ENCODE measurements at regions not wholly inside any gene's neighbourhood (a gene's known extent, or its start where the extent isn't known, plus 50 kb on each side); places are given as distances from the start of the nearest gene placed in this dataset.

- TF ChIP-seq CTCF (IDR thresholded peaks at IDR 0.05) (no peak), POLR2A (IDR thresholded peaks at IDR 0.05) (no peak)
Observed at GRCh38 chr14:71508901-71509300, 423.3 kb upstream of the RGS6 start.

DNA sequence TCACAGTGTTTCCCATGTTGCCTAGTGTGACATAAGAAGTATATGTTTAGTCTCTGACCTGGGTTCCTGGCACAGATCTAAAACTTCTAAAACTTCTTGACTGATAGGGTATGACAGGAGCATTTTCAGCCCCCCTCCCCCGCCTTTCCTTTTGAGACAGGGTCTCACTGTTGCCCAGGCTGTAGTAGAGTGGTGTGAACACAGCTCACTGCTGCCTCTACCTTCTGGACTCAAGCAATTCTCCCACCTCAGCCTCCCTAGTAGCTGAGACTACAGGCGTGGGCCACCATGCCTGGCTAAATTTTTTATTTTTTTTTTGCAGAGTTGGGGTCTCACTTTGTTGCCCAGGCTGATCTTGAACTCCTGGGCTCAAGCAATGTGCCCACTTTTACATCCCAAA is 421.1 kb upstream of the RGS6 start:
- no peak overlapping the region for H3K4me3 ChIP-seq (ENCODE audit: low read depth, poor library complexity, severe bottlenecking)
- TF ChIP-seq POLR2A (IDR thresholded peaks at IDR 0.05), result no peak
- no peak for TF ChIP-seq CTCF (IDR thresholded peaks at IDR 0.05)
- whole genome bisulfite sequencing, 2 donors, result 96 to 98% methylated on average over 2 of the region's 2 CpGs
- no peak for DNase-seq (ENCODE audit: low spot score in 2 of 2)
- intact Hi-C loops (cut with DNase I; ENCODE audit: low total_unique reads), result no loop called here

More at GRCh38 chr14:71508901-71509300, 423.3 kb upstream of the RGS6 start:
- no peak for DNase-seq (ENCODE audit: low spot score in 2 of 2)
- intact Hi-C loops (cut with DNase I; ENCODE audit: low total_unique reads), result no loop called here
- 83 to 84% methylated on average over 4 of the region's 4 CpGs for WGBS, 2 donors
- H3K4me3 ChIP-seq (ENCODE audit: low read depth, poor library complexity, severe bottlenecking), result no peak overlapping the region

DNA sequence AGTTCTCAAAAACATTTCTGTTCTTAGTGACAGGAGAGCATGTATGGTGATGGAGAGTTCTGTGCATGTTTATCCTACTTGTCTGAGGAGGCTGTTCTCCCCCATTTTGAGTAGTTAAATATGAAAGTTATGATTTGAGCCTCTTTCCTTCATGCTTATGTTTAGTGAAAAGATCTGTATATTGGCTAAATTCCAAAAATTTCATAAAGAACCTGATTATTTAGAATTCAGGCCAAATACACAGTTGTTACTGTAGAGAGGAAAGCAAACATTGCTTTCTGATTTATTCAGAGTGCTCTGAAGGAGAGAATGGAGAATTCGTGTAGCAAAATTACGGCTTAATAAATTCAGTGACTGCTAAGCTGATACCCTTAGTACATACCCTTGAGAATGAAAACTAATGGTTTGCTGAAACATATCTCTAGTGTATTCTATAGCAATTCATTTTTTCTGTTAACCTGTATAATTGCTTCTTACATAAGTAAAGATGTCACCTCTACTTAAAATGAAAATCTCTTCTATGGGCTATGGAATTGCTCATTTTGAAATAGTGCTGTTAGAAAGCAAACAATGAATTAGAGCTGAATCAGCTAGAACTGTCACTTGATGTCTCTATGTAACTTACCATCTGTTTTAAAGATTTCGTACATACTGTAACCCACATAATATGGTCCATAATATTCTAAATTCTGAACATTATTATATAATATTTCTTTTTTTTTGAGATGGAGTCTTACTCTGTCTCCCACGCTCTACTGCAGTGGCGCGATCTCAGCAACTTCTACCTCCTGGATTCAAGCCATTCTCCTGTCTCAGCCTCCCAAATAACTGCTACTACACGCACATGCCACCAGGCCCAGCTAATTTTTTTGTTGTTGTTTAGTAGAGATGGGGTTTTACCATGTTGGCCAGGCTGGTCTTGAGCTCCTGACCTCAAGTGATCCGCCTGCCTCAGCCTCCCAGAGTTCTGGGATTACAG is 417.0 kb upstream of the RGS6 start:
- H3K4me3 ChIP-seq (ENCODE audit: low read depth, poor library complexity, severe bottlenecking), result no peak overlapping the region
- DNase-seq (ENCODE audit: low spot score in 2 of 2), result no peak
- no peak for TF ChIP-seq POLR2A (IDR thresholded peaks at IDR 0.05)
- TF ChIP-seq CTCF (IDR thresholded peaks at IDR 0.05), result no peak
- WGBS, 2 donors, result 90 to 91% methylated on average over 8 of the region's 8 CpGs
- intact Hi-C loops (cut with DNase I; ENCODE audit: low total_unique reads), result no loop called here

DNA sequence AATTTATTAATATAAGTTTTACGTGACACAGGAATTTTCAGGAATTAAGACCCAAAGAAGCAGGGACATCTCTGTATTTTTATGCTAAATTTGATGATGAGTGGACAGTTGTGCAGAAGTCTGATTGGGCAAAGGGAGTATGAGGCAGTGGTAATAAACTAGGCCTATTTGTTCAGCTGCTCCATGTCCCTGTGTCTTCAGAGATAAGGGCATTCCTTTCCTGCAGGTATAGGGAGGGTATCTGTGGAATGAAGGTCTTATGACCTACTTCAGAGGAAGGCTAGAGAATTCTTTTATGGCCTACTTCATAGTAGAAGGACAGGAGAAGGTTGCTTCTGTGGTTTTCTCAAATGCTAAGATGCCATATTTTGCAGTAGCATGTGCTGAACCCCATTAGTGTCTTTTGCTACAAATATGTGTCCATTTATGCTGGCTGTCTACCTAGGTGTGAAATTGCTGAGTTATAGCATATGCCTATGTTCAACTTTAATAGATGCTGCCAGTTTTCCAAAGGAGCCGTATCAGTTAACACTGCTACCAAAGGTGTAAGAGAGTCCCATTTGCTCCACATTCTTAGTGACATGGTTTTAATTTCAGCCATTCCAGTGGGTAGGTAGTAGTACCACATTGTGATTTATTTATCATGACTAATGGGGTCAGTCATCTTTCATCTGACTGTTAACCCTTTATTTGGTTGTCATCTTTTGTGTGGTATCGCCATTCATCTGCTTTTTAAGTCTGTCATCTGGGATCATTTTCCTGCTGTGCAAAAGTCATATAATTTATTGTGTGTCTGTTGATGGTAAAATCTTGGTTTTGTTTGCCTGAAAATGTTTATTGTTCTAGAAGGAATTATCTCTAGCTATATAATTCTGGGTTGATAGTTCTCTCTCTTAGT is 410.7 kb upstream of the RGS6 start:
- DNase-seq (ENCODE audit: low spot score in 2 of 2), result no peak
- no peak for TF ChIP-seq POLR2A (IDR thresholded peaks at IDR 0.05)
- TF ChIP-seq CTCF (IDR thresholded peaks at IDR 0.05), result no peak
- no peak overlapping the region for H3K4me3 ChIP-seq (ENCODE audit: low read depth, poor library complexity, severe bottlenecking)
- 93 to 97% methylated on average over 3 of the region's 3 CpGs for WGBS, 2 donors
- intact Hi-C loops (cut with DNase I; ENCODE audit: low total_unique reads), result no loop called here

DNA sequence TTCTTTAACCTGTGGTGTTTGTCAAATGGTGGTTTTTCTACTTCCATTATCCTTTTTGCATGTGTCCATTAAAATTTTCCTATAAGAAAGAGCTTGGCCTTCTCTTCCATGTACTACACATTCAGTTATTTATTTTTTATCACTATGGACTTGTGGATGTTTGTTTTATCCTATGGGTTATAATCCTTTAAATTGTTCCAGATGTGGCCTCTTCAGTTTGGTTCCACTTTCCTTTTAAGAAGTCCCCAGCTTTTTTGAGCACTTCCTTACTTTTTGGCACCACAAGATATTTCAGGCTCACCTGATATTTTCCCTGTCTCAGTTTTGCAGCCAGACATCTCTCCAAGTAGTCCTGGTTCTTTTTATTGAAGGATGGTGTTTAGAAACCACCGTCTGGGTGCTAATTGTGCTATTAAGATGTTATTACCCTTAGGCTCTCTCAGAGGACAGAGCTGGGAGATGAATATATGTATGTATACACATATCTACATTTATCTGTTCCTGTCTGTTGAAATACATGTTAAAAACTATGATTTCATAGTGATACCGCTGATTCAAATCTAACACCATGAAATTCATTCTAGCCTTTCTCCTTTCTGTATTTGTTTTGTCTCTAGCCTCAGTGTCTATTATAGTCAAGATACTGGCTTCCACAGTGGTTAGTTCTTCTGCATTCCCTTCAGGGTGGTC is 408.5 kb upstream of the RGS6 start:
- DNase-seq (ENCODE audit: low spot score in 2 of 2), result no peak
- intact Hi-C loops (cut with DNase I; ENCODE audit: low total_unique reads), result no loop called here
- no peak for TF ChIP-seq POLR2A (IDR thresholded peaks at IDR 0.05)
- no peak for TF ChIP-seq CTCF (IDR thresholded peaks at IDR 0.05)
- H3K4me3 ChIP-seq (ENCODE audit: low read depth, poor library complexity, severe bottlenecking), result no peak overlapping the region
- WGBS, 2 donors, result 69 to 74% methylated on average over 2 of the region's 2 CpGs

Data from lower leg skin (tissue), 4 donors.